ENCODE measurements at regions not wholly inside any gene's neighbourhood (a gene's known extent, or its start where the extent isn't known, plus 50 kb on each side); places are given as distances from the start of the nearest gene placed in this dataset.

DNA sequence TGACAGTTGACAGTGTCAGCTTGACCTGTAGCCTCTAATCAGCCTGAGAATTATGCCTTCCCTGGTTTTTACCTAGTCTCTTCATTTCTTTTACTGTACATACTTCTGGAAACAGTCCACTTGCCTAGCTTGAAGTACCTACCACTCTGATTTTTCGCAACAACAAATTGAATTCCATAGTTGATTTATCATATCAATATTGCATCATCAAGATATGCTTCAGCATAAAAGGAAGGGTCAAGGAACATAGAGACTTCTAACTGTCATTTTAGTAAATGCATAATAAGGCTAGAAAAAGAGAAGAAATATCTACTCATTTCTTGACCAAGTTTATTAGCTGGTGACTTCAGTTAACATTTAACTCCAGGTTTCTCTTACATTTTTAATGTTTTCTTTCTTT lies 174.2 kb upstream of the FAR2 start:
- CTCF ChIA-PET: interaction anchor here (0.7 to 1.4 kb wide), 3 partner anchors 9 to 25 kb away, joined by 3 to 5 read pairs (median 3); no protein-coding TSS in a partner anchor
- no TSS peak for BruUV-seq (replicated peaks)
- DNase-seq (ENCODE audit: unreplicated experiment): no peak
- POLR2A ChIA-PET: interaction anchor here (0.6 kb wide), 1 partner anchor 14 kb away, joined by 3 read pairs; no protein-coding TSS in a partner anchor
- intact Hi-C loops (cut with micrococcal nuclease): no loop called here
- H3K36me3 Mint-ChIP-seq (ENCODE audit: insufficient read depth, unreplicated experiment): no peaks in the 10 kb centered on the region
- H3K4me1 Mint-ChIP-seq (ENCODE audit: insufficient read depth, unreplicated experiment): no peaks in the 10 kb centered on the region
- H3K27ac Mint-ChIP-seq (ENCODE audit: low read depth, unreplicated experiment): no peak overlapping the region
- H3K9me3 Mint-ChIP-seq (ENCODE audit: unreplicated experiment): no peaks in the 10 kb centered on the region
- H3K27me3 Mint-ChIP-seq (ENCODE audit: insufficient read depth, unreplicated experiment): no peaks in the 10 kb centered on the region
- no peak overlapping the region for H3K4me3 Mint-ChIP-seq (ENCODE audit: unreplicated experiment)
- TF ChIP-seq, protein P1, sequence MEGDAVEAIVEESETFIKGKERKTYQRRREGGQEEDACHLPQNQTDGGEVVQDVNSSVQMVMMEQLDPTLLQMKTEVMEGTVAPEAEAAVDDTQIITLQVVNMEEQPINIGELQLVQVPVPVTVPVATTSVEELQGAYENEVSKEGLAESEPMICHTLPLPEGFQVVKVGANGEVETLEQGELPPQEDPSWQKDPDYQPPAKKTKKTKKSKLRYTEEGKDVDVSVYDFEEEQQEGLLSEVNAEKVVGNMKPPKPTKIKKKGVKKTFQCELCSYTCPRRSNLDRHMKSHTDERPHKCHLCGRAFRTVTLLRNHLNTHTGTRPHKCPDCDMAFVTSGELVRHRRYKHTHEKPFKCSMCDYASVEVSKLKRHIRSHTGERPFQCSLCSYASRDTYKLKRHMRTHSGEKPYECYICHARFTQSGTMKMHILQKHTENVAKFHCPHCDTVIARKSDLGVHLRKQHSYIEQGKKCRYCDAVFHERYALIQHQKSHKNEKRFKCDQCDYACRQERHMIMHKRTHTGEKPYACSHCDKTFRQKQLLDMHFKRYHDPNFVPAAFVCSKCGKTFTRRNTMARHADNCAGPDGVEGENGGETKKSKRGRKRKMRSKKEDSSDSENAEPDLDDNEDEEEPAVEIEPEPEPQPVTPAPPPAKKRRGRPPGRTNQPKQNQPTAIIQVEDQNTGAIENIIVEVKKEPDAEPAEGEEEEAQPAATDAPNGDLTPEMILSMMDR (IDR thresholded peaks at IDR 0.05; ENCODE audit: unreplicated experiment): no peak

DNA sequence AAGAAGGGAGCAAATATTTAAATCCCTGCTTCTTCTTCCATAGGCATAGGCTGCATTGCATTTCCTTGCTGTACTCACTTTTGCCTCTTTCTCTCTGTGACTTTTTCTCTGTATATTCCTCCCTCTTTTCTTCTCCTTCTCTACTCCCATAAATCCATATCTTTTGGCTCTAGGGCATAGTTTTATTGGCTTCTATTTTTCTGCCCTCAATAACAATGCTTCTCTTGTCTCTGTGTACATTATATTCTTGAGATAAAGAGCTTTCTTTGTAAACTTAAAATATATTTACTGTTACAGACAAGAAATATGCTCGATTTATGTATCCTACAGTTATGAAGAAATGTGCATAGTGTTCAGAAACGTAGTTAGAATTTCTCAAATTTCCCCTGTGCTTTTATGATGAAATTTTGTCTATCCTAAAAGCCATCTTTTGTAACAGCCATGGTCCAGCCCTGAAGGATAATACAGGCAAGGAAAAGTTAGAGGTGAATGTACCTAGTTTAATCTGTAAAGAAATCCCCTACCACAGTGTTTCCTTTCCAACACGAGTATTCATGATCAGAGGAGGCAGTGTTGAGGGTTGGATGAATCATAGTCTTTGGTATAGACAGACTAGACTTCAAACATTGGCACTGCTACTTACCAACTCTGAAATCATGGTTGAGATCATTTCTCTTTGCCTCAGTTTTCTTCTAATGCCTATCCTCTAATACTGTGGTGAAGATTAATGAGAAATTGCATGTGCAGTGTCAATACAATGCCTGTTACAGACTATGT lies 173.3 kb upstream of the FAR2 start:
- Mint-ChIP-seq H3K4me1 (ENCODE audit: insufficient read depth, unreplicated experiment) (no peaks in the 10 kb centered on the region), H3K27ac (ENCODE audit: low read depth, unreplicated experiment) (no peak overlapping the region), H3K4me3 (ENCODE audit: unreplicated experiment) (no peak overlapping the region), H3K36me3 (ENCODE audit: insufficient read depth, unreplicated experiment) (no peaks in the 10 kb centered on the region), H3K9me3 (ENCODE audit: unreplicated experiment) (no peaks in the 10 kb centered on the region), H3K27me3 (ENCODE audit: insufficient read depth, unreplicated experiment) (no peaks in the 10 kb centered on the region)
- BruUV-seq (replicated peaks): no TSS peak
- POLR2A ChIA-PET: interaction anchor here (0.6 kb wide), 1 partner anchor 13 kb away, joined by 3 read pairs; no protein-coding TSS in a partner anchor
- intact Hi-C loops (cut with micrococcal nuclease): no loop called here
- CTCF ChIA-PET: interaction anchor here (0.7 to 1.6 kb wide), 4 partner anchors 10 to 103 kb away, joined by 3 to 9 read pairs (median 4); no protein-coding TSS in a partner anchor
- TF ChIP-seq, protein P1 (IDR thresholded peaks at IDR 0.05; ENCODE audit: unreplicated experiment): no peak
- no peak for DNase-seq (ENCODE audit: unreplicated experiment)

DNA sequence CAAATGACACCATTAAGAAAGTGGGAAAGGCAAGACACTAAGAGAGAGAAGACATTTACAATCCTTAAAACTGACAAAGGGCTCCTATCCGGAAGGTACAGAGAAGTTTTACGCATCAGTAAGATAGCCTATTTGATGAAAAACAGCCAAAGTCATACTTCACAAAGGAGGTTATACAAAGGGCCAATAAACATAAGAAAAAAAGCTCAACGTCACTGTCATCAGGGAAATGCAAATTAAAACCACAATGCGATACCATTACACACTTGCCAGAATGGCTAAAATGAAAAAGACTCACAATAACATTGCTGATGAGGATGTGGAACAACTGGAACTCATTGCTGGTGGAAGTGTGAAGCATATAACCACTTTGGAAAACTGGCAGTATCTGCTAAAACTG lies 168.6 kb upstream of the FAR2 start:
- Mint-ChIP-seq H3K4me1 (ENCODE audit: insufficient read depth, unreplicated experiment) (no peaks in the 10 kb centered on the region), H3K27me3 (ENCODE audit: insufficient read depth, unreplicated experiment) (no peaks in the 10 kb centered on the region), H3K9me3 (ENCODE audit: unreplicated experiment) (no peaks in the 10 kb centered on the region), H3K36me3 (ENCODE audit: insufficient read depth, unreplicated experiment) (no peaks in the 10 kb centered on the region), H3K4me3 (ENCODE audit: unreplicated experiment) (no peak overlapping the region), H3K27ac (ENCODE audit: low read depth, unreplicated experiment) (no peak overlapping the region)
- POLR2A ChIA-PET: no interaction called here
- DNase-seq (ENCODE audit: unreplicated experiment): no peak
- CTCF ChIA-PET: no interaction called here
- BruUV-seq (replicated peaks): no TSS peak
- TF ChIP-seq, protein P1 (IDR thresholded peaks at IDR 0.05; ENCODE audit: unreplicated experiment): no peak
- intact Hi-C loops (cut with micrococcal nuclease): no loop called here

DNA sequence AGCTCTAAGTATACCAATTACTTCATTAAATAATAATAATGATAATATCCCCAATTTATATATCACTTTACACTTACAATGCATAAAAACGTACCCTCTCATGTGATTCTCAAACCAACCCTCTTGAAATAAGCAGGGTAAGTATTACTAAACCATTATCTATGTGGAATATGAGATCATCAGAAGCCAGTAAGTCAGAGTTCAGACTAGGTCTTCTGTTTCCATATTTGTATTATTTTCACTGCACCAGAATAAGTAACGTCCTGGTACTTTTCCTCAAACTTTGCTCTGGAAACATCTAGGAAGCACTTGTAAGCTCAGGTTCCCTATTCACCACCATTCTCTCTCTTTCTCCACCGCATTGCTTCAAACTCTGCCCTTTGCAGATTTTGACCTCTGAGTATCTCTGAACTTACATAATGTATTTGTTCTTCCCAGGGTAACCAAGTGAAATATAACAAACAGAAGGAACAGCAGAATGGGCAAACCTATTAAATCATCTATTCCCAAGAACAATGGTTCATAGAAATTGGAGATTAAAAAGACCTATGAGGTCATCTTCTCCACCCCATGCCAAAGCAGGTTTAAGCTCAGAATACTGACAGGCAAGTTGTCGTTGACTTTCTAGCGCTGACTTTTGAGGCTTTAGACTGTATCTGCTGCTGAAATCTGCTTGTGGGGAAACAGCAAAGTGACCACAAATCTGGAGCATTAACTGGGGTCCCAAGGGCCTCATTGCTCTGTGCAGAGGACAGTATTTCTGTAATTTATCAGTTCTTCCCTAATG lies 161.3 kb upstream of the FAR2 start:
- no peak for DNase-seq (ENCODE audit: unreplicated experiment)
- Mint-ChIP-seq H3K9me3 (ENCODE audit: unreplicated experiment) (no peaks in the 10 kb centered on the region), H3K36me3 (ENCODE audit: insufficient read depth, unreplicated experiment) (no peaks in the 10 kb centered on the region), H3K4me3 (ENCODE audit: unreplicated experiment) (no peak overlapping the region), H3K4me1 (ENCODE audit: insufficient read depth, unreplicated experiment) (no peaks in the 10 kb centered on the region), H3K27ac (ENCODE audit: low read depth, unreplicated experiment) (no peak overlapping the region), H3K27me3 (ENCODE audit: insufficient read depth, unreplicated experiment) (no peaks in the 10 kb centered on the region)
- intact Hi-C loops (cut with micrococcal nuclease): no loop called here
- ChIA-PET CTCF (interaction anchor here (0.6 kb wide), 1 partner anchor 1133 kb away, joined by 3 read pairs; no protein-coding TSS in a partner anchor), POLR2A (no interaction called here)
- TF ChIP-seq, protein P1 (IDR thresholded peaks at IDR 0.05; ENCODE audit: unreplicated experiment): no peak
- no TSS peak for BruUV-seq (replicated peaks)

Data from MCF 10A (cell line).